NCI-H2171 treated with DMSO at 0.1 percent for 48 hours (cell line): ENCODE measurements at regions not wholly inside any gene's neighbourhood (a gene's known extent, or its start where the extent isn't known, plus 50 kb on each side); places are given as distances from the start of the nearest gene placed in this dataset.

ENCODE experiments used
- DNase-seq: peaks from one replicate; lab custom pipeline; 2025; lab: John Stamatoyannopoulos, UW

DNA sequence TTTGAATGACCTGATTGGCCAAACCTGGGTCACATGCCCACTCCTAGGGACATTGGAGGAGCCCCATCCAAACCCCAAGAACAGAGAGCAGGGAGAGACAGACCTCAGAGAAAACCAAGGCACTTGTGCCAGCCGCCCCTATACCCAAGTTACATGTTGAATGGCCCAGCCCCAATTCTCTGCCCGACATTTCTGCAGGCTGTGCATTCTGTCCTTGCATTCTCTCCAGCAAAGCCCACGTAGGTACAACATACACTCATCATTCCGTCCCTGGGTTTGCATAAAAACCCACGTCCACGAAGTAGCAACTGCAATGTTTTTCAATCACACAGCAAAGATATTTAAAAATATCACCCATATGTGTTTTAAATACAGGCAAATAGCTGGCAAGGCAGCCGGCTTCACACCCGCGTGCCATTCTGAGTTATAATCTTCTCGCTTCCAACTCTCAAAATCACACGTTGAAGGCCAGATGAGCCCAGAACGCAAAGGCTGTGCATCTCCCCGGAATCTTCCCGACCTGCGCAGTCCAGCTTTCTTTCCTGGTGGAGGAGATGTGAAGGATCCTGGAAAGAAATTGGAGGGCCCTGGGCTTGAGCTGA lies 91.7 kb upstream of the MYL2 start:
- DNase-seq = no peak

DNA sequence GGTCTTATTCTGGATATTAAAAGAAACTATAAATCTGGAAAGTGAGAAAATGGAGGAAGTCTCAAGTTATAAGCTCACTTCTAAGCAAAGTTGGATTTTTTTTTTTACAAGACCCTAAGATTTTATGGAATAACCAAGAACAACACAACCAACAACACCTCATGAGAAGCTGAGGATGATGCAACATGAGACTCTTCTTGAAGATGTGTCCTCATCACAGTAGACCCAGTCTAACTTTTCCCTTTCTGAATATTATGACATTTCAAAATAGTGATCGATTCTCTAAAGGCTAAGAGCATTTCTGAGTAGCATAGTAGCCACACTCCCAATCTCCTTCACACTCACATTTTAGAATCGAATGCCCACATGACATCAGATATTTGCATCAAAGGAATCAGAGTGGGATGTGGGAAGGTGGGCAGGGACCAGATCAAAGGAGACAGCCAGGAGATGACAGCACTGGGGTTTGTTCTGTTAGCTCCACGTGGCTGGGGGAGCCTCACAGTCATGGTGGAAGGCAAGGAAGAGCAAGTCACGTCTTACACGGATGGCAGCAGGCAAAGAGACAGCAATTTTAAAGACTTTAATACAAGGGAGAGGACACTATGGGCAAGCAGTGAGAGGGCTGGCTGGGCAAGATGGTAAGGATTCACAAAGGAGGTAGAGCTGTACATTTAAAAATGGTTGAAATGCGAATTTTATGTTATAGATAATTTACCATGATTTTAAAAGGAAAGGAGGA lies 90.7 kb upstream of the MYL2 start:
- DNase-seq = no peak

DNA sequence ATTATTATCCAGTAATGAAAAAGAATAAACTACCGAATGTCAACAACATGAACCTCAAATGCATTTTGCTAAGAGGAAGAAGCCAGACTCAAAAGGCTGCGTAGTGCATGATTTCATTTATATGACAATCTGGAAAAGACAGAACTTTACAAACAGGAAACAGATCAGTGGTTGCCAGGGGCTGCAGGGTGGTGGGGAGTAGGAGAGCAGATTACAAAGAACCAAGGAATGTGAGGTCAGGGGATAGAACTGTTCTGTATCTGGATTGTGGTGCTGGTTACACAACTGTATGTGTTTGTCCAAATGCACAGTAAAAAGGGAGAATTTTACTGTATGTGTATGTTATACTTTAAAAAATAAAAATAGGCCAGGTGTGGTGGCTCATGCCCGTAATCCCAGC lies 89.7 kb upstream of the MYL2 start:
- no peak for DNase-seq

- DNase-seq = peak; percentile 57
Observed at GRCh38 chr12:111006621-111007020, 86.2 kb upstream of the MYL2 start.

GRCh38 chr12:110998971-110999370 lies 78.6 kb upstream of the MYL2 start:
- DNase-seq = no peak

- peak; percentile 21 for DNase-seq
Observed at GRCh38 chr12:110998165-110998564, 77.8 kb upstream of the MYL2 start.

GRCh38 chr12:110996415-110996814 lies 76.0 kb upstream of the MYL2 start:
- no peak for DNase-seq

GRCh38 chr12:110995615-110996014 lies 75.2 kb upstream of the MYL2 start:
- DNase-seq = no peak

- DNase-seq = no peak
Observed at GRCh38 chr12:110995016-110995415, 74.6 kb upstream of the MYL2 start.

- peak; percentile 7 for DNase-seq
Observed at GRCh38 chr12:110993434-110993833, 73.1 kb upstream of the MYL2 start.

DNA sequence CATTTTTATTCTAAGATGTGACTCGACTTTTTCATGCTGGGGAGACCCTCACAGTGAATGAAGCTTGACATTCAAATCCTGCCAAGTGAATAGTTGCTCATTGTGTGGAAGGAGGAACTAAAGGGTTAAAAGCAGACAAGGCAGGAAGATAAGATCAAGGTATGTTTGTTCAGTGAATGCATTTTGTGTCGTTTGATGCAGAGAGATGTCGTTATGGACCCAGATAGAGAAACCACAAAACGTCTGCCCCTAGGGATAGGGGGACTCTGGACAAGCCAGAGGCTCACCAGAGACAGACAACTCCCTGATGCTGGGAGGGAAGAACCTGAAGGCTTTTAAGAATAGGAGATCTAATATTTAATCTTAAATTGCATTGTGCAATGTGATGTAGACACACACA lies 72.5 kb upstream of the MYL2 start:
- DNase-seq = no peak

DNA sequence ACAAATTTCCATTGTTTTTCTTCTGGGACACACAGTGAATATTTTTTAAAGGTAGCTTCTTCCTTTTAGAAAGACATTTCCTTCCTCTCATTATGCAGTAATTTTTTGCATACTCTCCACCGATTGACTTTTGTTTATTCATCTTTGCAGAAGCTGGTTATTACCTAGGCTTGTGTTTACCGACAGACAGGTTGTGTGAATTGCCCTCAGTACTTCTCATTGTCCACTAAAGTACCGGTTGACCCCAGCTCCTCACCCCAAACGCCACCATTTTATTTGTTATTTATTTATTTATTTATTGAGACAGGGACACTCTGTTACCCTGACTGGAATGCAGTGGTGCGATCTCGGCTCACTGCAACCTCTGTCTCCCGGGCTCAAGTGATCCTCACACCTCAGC lies 63.4 kb upstream of the MYL2 start:
- no peak for DNase-seq

DNA sequence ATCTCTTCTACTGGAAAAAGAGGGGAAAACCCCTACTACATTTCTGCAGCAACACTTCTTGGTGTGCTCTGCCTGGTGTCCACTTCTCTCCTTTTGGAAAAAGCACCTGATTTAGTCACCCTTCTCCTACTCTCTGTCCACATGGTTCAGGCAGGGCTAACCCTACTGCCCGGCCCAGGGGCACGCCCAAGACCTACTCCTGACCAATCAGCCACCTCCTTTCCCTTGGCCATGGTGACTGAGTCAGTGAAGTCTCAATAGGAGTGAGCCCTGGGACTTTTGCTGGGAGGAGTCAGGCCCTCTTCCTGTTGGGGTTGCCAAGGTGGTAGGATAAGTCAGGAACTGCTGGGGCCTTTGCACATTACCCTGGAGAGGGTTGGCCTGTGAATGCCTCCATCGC lies 52.5 kb upstream of the MYL2 start:
- DNase-seq = no peak

DNA sequence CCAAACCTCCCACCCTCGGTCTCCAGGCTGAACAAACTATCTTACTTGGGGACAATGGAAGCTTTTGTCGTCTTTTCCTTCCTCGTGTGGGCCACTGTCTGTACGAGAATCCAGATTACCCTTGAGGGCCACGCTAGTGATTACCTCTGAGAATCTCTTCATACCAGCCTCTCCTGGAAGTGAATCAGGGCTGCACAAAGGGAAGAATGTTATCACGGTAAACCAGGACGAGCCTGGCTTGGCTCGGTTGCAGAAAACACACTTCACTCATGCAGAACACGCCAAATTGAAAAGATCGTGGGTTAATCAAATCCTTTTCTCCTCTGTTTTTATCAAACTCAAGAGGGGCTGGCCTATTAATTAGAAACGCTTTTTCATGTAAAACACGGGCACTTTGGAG lies 51.6 kb upstream of the MYL2 start:
- DNase-seq = no peak

DNA sequence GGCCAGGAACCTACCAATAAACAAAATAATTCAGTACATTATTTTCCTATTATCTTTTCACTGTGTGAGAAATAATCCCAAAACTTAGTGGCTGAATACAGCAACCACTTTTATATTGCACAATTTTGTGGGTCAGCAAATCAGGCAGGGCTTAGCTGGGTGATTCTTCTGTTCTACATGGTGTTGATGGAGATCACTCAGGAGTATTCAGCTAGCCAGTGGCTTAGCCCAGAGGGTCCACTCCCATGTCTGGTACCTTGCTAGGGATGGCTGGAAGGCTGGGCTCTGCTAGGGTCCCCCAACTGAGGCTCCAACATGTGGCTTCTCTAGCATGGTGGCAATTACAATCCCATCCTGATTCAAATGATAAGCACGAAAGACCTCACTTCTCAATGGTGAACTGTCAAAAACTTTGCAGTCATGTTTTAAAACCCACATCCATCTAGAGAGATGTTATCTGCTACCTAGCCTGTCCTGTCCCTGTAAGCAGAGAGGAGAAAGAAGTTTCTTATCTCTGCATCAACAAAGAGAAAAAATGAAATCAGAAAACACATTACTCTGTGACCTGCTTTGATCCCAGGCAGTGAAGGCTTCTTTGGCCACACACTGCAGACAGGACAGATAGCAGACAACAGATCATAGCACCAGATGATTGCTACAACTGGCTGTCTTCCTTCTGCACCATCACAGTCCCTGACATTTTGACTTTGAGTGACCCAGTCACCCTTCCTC lies 51.0 kb upstream of the MYL2 start:
- DNase-seq = no peak
